Activated CD4-positive, alpha-beta T cell treated with anti-CD3 and anti-CD28 coated beads, Interleukin-2, amount 10 ng/mL, durations not matched to agents 24 days and 14 days (primary cell): ENCODE measurements at regions not wholly inside any gene's neighbourhood (a gene's known extent, or its start where the extent isn't known, plus 50 kb on each side); places are given as distances from the start of the nearest gene placed in this dataset.

Experiments used
- DNase-seq: peaks from one replicate; pipeline ENCODE4 v3.0.0; 2022
- H3K27ac Mint-ChIP-seq: one replicate; pipeline ENCODE4 v1.8.0; 2022; ENCODE audit warnings: mild to moderate bottlenecking, mixed read lengths
- H3K27me3 Mint-ChIP-seq: one replicate; pipeline ENCODE4 v1.8.0; 2022; ENCODE audit warnings: mixed read lengths
- H3K36me3 Mint-ChIP-seq: one replicate; pipeline ENCODE4 v1.8.0; 2022; ENCODE audit warnings: low read depth, mild to moderate bottlenecking, mixed read lengths
- H3K4me1 Mint-ChIP-seq: one replicate; pipeline ENCODE4 v1.8.0; 2021; ENCODE audit warnings: mixed read lengths
- H3K4me3 Mint-ChIP-seq: one replicate; pipeline ENCODE4 v1.8.0; 2022; ENCODE audit warnings: mild to moderate bottlenecking, moderate library complexity, mixed read lengths
- H3K9me3 Mint-ChIP-seq: one replicate; pipeline ENCODE4 v1.8.0; 2021; ENCODE audit warnings: mixed read lengths
- intact Hi-C: fragments of 100-400 bp; cut with micrococcal nuclease; formaldehyde crosslinking; loops from one replicate; pipeline ENCODE4 v1.15.1; 2023

DNA sequence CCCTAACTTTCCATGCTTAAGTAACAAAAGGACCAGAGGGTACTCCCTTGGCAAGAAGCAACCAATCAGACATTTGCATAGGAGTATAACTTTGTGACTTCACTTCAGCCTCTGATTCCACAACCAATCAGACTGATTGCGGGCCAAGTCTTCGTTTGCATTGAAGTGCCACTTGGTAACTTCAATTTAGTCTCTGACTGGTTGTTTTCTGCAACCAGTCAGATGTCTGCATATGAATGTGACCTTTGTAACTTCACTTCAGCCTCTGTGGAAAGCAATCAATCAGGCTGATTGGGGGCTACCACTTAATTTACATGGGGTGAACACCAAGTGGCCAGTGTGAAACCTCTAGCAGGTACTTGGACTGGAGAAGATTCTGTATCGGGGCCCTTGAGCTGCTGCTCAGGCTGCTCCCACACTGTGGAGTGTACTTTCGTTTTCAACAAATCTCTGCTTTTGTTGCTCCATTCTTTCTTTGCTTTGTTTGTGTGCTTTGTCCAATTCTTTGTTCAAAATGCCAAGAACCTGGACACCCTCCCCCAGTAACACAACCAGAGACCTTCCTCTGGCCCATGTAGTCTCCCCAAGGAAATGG is 241.5 kb downstream of the ACKR3 start:
- H3K9me3 Mint-ChIP-seq = peaks cover 8% of the 10 kb centered on the region
- no peak overlapping the region for H3K4me3 Mint-ChIP-seq

GRCh38 chr2:236813766-236814165 is 244.1 kb downstream of the ACKR3 start:
- Mint-ChIP-seq H3K27me3 (no peaks in the 10 kb centered on the region), H3K36me3 (no peaks in the 10 kb centered on the region), H3K4me1 (no peaks in the 10 kb centered on the region), H3K9me3 (peaks cover 4% of the 10 kb centered on the region), H3K4me3 (no peak overlapping the region), H3K27ac (no peak overlapping the region)
- DNase-seq = no peak
- intact Hi-C loops = no loop called here

More for the DNA sequence above, 241.5 kb downstream of the ACKR3 start:
- no peaks in the 10 kb centered on the region for H3K36me3 Mint-ChIP-seq
- no peak overlapping the region for H3K27ac Mint-ChIP-seq
- intact Hi-C loops = no loop called here
- H3K27me3 Mint-ChIP-seq = peaks cover under 1% of the 10 kb centered on the region
- no peaks in the 10 kb centered on the region for H3K4me1 Mint-ChIP-seq
- no peak for DNase-seq

- H3K27me3 Mint-ChIP-seq = no peaks in the 10 kb centered on the region
- intact Hi-C loops = no loop called here
- no peaks in the 10 kb centered on the region for H3K4me1 Mint-ChIP-seq
- H3K4me3 Mint-ChIP-seq = no peak overlapping the region
- no peaks in the 10 kb centered on the region for H3K9me3 Mint-ChIP-seq
- no peak overlapping the region for H3K27ac Mint-ChIP-seq
- no peak for DNase-seq
- H3K36me3 Mint-ChIP-seq = no peaks in the 10 kb centered on the region
Measured at GRCh38 chr2:236814593-236814992, 245.0 kb downstream of the ACKR3 start.

GRCh38 chr2:236815746-236816145 is 246.1 kb downstream of the ACKR3 start:
- no peaks in the 10 kb centered on the region for H3K9me3 Mint-ChIP-seq
- no peaks in the 10 kb centered on the region for H3K36me3 Mint-ChIP-seq
- DNase-seq = no peak
- no peaks in the 10 kb centered on the region for H3K4me1 Mint-ChIP-seq
- no peak overlapping the region for H3K27ac Mint-ChIP-seq
- no peaks in the 10 kb centered on the region for H3K27me3 Mint-ChIP-seq
- intact Hi-C loops = no loop called here
- H3K4me3 Mint-ChIP-seq = no peak overlapping the region

DNA sequence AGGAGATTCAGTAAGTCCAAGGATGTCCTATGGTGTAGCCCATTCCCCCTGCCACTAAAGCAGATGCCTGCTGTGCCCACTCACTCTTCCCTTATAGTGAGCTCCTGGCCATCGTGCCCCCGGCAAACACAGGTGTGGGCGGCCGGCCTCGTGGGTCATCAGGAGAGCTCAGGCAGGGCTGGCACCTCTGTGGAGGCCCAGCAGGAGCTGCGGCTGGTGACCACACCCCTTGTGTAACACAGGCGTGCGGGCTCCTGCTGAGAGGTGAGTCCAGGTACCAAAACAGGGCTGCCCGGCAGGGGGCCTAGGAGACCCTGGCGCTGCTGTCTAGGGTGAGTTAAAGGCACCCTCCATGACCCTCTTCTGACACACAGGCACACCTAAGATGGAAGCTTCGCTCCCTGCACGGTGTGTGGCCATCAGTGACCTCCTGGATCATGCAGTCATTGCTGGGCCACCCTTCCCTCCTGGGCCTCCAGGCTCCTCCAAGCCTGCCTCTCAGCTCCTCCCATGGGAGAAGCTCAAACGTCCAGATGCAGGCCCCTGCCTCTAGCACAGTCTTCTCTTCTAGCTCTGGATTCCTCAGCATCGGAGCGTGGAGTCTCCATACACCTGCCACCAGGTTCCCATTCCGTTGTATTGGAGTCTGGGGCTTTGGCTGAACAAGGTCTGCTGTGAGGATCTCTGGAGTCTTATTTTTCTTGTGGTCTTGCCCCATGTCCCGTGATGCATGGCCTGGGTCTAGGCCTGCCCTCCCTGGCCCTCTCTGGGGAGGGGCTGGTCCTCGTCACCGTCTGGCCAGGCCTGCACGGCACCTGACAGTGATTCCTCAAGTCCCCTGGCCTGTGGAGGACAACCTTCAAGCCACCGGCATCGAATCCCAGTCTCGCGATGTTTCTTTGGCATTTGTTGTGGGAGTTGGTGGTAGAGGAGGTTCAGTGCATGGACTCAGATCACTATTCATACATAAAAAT is 246.9 kb downstream of the ACKR3 start:
- Mint-ChIP-seq H3K36me3 (no peaks in the 10 kb centered on the region), H3K4me1 (no peaks in the 10 kb centered on the region), H3K27ac (no peak overlapping the region), H3K4me3 (no peak overlapping the region), H3K27me3 (no peaks in the 10 kb centered on the region), H3K9me3 (no peaks in the 10 kb centered on the region)
- no peak for DNase-seq
- intact Hi-C loops = no loop called here

- no peaks in the 10 kb centered on the region for H3K27me3 Mint-ChIP-seq
- H3K36me3 Mint-ChIP-seq = no peaks in the 10 kb centered on the region
- H3K4me1 Mint-ChIP-seq = no peaks in the 10 kb centered on the region
- DNase-seq = no peak
- no peak overlapping the region for H3K4me3 Mint-ChIP-seq
- no peaks in the 10 kb centered on the region for H3K9me3 Mint-ChIP-seq
- intact Hi-C loops = no loop called here
- no peak overlapping the region for H3K27ac Mint-ChIP-seq
Measured at GRCh38 chr2:236818281-236819045, 248.8 kb downstream of the ACKR3 start.

GRCh38 chr2:236819275-236820002 is 249.8 kb downstream of the ACKR3 start:
- intact Hi-C loops = no loop called here

GRCh38 chr2:236820763-236821344 is 251.2 kb downstream of the ACKR3 start:
- Mint-ChIP-seq H3K27me3 (no peaks in the 10 kb centered on the region), H3K27ac (no peak overlapping the region), H3K4me3 (no peak overlapping the region), H3K36me3 (no peaks in the 10 kb centered on the region), H3K4me1 (no peaks in the 10 kb centered on the region), H3K9me3 (no peaks in the 10 kb centered on the region)
- intact Hi-C loops = no loop called here
- DNase-seq = no peak

More at GRCh38 chr2:236819275-236820002, 249.8 kb downstream of the ACKR3 start:
- no peaks in the 10 kb centered on the region for H3K27me3 Mint-ChIP-seq
- no peaks in the 10 kb centered on the region for H3K9me3 Mint-ChIP-seq
- DNase-seq = no peak
- H3K4me1 Mint-ChIP-seq = no peaks in the 10 kb centered on the region
- H3K36me3 Mint-ChIP-seq = no peaks in the 10 kb centered on the region
- H3K4me3 Mint-ChIP-seq = no peak overlapping the region
- H3K27ac Mint-ChIP-seq = no peak overlapping the region

- Mint-ChIP-seq H3K27me3 (no peaks in the 10 kb centered on the region), H3K27ac (no peak overlapping the region)
- no peak for DNase-seq
Measured at GRCh38 chr2:236823041-236823629, 253.5 kb downstream of the ACKR3 start.

DNA sequence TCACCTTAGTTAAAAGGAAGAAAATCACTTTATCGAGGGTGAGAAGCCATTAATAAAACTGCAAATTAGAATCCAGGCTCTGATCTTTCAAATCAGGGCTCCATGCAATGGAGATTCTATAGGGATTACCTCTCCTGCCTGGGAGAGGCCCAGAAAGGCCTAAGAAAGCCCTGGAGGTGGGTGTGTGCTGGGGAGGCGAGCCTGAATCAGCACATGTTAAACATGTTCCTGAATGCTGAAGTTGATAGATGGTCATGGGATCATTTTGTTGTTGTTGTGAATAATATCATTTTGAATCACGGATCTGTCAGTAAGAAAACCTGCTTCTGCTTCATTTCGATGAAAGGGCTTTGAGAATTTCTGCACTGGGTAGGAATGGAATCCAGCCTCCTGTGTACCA is 254.3 kb downstream of the ACKR3 start:
- Mint-ChIP-seq H3K4me1 (no peaks in the 10 kb centered on the region), H3K9me3 (no peaks in the 10 kb centered on the region), H3K27ac (no peak overlapping the region), H3K36me3 (no peaks in the 10 kb centered on the region), H3K4me3 (no peak overlapping the region), H3K27me3 (no peaks in the 10 kb centered on the region)
- no peak for DNase-seq
- intact Hi-C loops = no loop called here

More at GRCh38 chr2:236823041-236823629, 253.5 kb downstream of the ACKR3 start:
- intact Hi-C loops = no loop called here
- H3K4me1 Mint-ChIP-seq = no peaks in the 10 kb centered on the region
- H3K36me3 Mint-ChIP-seq = no peaks in the 10 kb centered on the region
- H3K9me3 Mint-ChIP-seq = no peaks in the 10 kb centered on the region
- no peak overlapping the region for H3K4me3 Mint-ChIP-seq

DNA sequence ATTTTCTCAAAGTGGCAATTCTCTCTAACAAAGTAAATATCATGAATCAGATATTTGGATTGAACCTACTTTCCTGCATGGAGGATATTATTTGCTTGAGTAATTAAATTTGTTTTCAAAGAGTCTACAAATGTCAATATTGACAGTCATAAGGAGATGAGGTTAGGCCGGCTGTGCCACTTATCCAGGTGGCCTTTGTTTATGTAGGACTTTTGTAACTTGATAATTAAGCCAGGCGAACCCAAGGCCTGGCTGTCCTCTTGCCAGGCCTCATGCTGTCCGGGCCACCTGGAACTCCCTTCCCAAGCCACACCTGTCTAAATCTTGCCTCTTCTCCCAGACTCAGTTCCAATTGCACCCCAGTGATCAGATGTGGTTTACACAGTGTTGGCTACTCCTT is 255.2 kb downstream of the ACKR3 start:
- Mint-ChIP-seq H3K9me3 (no peaks in the 10 kb centered on the region), H3K4me1 (no peaks in the 10 kb centered on the region), H3K36me3 (no peaks in the 10 kb centered on the region), H3K27me3 (no peaks in the 10 kb centered on the region), H3K27ac (no peak overlapping the region), H3K4me3 (no peak overlapping the region)
- no peak for DNase-seq
- intact Hi-C loops = no loop called here

DNA sequence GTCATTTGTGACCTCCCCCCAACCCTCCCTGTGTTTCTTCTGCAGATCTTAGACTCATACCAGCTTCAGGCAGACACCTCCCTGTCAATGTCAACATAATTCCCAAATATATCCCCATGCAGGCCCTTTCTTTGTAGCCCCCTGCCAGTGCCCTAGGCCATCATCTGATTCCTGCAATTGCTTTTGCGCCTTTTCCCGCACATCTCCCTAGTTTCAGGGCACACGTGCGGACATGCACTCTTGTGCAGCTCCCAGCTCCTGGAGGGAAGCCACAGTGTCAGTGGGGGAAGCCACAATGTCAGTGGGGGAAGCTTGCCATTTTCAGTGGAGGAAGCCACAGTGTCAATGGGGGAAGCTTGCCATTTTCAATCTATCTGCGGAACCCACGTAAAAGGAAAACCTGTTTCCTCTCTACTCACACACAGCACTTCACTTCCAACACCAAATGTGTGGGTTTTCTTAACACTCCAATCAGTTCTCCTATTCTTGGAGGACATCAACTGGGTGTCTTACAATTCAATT is 256.4 kb downstream of the ACKR3 start:
- DNase-seq = no peak
- H3K9me3 Mint-ChIP-seq = no peaks in the 10 kb centered on the region
- H3K27me3 Mint-ChIP-seq = no peaks in the 10 kb centered on the region
- H3K27ac Mint-ChIP-seq = no peak overlapping the region
- H3K36me3 Mint-ChIP-seq = no peaks in the 10 kb centered on the region
- H3K4me3 Mint-ChIP-seq = no peak overlapping the region
- H3K4me1 Mint-ChIP-seq = no peaks in the 10 kb centered on the region
- intact Hi-C loops = no loop called here
